GM20000 (cell line): ENCODE measurements at regions not wholly inside any gene's neighbourhood (a gene's known extent, or its start where the extent isn't known, plus 50 kb on each side); places are given as distances from the start of the nearest gene placed in this dataset.

ENCODE experiments used
- DNase-seq: peaks from one replicate; pipeline ENCODE4 v3.0.0; 2012; ENCODE audit warnings: low spot score
- TF ChIP-seq, protein P1 (sequence below): IDR thresholded peaks from 2 replicates; pipeline ENCODE4 v1.5.1; 2012; ENCODE audit warnings: mild to moderate bottlenecking, control low read depth; ENCODE audit errors: extremely low read depth, missing control alignments

DNA sequence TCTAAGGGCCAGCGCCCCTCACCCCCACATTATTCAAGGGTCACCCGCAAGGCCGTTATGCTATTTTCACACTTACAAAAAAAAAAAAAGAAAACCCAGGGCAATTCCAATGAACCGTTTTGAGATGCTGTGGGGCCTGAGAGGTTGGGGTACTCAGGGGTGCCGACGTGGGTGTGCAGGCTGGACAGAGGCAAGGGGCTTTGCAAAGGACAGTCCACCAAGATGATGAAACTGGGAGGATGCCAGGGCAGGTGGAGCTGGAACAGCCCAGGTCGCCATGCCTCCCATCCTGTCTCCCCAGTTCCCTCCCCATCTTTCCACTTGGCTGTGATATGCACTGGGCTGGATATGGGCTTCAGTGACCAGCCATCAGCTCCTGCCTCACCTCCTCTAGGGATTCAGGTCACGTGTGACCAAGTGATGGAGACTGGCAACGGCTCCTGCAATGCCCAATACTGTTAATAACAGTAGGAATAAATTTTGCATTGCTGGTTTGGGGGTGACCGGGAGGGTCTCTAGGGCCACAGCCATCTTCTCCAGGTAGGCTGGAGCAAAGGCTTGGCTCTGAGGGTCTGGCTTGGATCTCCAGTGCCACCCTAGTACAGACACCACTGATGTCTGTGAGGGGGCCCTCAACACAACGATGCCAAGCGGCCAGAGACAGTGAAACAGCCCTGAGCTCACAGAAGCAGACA is 151.3 kb upstream of the TNRC6C start:
- TF ChIP-seq, protein P1, sequence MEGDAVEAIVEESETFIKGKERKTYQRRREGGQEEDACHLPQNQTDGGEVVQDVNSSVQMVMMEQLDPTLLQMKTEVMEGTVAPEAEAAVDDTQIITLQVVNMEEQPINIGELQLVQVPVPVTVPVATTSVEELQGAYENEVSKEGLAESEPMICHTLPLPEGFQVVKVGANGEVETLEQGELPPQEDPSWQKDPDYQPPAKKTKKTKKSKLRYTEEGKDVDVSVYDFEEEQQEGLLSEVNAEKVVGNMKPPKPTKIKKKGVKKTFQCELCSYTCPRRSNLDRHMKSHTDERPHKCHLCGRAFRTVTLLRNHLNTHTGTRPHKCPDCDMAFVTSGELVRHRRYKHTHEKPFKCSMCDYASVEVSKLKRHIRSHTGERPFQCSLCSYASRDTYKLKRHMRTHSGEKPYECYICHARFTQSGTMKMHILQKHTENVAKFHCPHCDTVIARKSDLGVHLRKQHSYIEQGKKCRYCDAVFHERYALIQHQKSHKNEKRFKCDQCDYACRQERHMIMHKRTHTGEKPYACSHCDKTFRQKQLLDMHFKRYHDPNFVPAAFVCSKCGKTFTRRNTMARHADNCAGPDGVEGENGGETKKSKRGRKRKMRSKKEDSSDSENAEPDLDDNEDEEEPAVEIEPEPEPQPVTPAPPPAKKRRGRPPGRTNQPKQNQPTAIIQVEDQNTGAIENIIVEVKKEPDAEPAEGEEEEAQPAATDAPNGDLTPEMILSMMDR: no peak
- no peak for DNase-seq

DNA sequence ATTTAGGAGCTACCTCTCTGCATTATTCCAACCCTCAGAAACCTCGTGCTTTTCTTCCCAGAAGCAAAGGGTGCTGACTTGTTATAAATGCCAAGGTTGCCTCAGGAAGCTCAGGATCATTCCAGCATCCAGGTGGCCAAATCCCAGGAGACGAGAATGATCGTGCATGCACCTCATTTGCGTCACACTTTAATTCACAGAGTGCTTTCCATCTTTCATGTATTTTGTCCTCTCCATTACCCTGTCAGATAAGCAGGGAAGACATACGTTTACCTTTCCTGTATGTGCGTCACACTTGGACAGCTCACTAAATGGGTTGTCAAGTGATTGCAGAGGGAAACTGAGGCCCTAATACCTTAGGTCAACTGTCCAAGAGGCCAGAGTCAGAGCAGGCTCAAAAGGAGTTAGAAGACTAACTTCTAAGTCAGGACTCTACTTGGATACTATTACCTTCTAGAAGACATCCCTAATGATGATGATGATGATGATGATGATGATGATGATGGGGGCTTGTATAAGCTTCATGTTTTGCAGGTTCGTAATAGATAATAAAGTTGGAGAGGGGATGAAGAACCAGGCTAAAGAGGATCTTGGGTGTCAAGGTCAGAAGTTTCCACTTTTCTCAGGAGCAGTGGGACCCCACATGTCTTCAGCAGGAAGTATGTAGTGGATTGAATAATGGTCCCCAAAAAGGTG is 150.6 kb upstream of the TNRC6C start:
- TF ChIP-seq, protein P1: no peak
- DNase-seq: no peak

DNA sequence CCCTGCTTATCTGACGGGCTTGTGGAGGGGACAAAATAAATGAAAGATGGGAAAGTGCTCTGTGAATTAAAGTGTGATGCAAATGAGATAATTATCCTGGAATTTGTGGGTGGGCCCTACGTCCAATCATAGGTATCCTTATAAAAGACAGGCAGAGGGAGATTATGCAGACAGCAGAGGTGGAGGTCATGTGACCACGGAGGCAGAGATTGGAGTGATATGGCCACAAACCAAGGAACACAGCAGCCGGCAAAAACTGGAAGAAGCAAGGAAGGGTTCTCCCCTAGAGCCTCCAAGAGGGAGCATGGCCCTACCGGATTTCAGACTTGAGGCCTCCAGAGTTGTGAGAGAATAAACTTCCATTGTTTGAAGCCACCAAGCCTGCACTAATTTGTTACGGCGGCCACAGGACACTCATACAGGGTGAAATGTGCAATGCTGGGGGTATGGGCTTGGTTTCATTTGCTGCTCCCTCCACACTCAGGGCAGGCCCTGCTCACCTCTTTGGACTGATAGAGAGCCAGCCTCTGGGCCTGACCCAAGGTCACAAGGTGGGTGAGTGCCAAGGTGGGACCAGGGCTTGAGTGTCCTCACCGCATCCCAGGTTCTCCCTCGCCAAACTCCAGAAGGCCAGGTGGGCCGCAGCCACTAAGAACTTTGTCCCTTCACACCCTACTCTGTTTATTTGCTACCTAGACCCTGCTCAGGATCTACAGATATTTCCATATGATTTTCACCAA is 149.6 kb upstream of the TNRC6C start:
- TF ChIP-seq, protein P1: no peak
- DNase-seq: no peak

DNA sequence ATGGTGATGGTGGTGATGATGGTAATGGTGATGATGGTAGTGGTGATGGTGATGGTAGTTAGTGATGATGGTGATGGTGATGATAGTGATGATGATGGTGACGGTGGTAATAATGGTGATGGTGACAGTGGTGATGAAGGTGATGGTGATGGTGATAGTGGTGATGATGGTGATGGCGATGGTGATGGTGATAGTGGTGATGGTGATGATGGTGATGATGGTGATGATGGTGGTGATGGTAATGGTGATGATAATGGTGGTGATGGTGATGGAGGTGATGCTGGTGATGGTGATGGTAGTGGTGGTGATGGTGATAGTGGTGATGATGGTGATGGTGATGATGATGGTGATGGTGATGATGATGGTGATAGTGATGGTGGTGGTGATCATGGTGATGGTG is 148.7 kb upstream of the TNRC6C start:
- TF ChIP-seq, protein P1: no peak
- DNase-seq: no peak

DNA sequence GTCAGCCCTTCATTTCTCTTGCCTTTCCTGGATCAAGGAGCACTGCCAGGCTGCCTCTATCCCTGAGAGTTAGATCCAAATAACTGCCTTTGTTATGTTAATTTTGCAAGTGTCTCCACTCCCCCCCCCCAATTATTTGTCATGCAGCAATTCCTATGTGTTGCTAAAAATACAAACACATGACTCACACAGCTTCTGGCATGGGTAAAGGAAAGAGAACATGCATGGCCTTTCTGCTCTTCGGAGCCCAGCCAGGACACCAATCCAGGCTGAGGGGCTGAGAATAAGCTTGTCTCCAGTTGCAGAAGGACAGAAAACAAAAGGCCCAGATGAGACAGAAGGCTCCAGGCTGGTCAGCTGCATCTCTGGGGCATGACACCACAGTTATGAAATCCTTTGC is 148.0 kb upstream of the TNRC6C start:
- no peak for DNase-seq
- TF ChIP-seq, protein P1: no peak

DNA sequence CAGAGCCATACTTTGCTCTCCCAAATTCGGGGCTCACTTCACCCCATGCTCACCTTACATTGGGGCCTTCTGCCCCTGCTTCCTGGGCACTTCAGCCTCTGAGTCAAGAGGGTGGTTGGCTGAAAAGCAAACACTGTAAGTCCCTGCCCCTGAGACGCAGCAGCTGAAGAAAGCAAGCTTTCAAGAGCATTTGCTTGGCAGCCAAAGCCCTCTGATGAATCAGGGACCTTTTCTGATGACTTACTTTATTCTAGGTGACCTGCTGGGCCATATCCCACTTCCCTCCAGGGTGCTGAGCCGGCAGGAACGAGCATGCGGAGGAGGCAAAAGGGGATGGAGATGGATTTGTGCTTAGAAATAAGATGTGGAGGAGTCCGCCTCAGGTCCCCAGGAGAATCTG is 147.0 kb upstream of the TNRC6C start:
- TF ChIP-seq, protein P1: no peak
- no peak for DNase-seq
